ENCODE measurements at regions not wholly inside any gene's neighbourhood (a gene's known extent, or its start where the extent isn't known, plus 50 kb on each side); places are given as distances from the start of the nearest gene placed in this dataset.

DNA sequence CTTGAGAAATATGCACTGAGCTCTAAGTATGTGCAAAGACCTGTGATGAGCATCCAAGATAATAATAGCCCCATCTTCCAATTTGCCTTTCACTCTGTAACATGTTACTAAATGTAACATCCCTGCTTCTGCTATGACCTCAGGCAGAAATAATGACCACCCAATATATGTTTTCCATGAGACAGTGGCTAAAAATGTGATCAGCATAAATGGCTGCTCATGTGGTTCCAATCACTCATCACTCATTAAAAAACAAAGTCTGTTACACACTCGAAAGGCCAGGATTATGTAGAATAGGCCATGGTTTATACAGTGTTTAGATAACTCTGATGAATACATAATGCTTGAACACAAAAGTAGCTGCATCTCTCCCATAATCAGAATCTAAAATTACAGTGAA is 71.4 kb upstream of the MOCS2 start:
- H3K4me1 Mint-ChIP-seq (ENCODE audit: low read depth): no peaks in the 10 kb centered on the region
- H3K27ac Mint-ChIP-seq: no peak overlapping the region
- no peak overlapping the region for H3K4me3 Mint-ChIP-seq
- H3K36me3 Mint-ChIP-seq (ENCODE audit: low read depth): no peaks in the 10 kb centered on the region
- POLR2A ChIA-PET: no interaction called here
- ATAC-seq: no peak
- no peak for DNase-seq
- intact Hi-C loops (cut with micrococcal nuclease): no loop called here
- TF ChIP-seq, protein P1, sequence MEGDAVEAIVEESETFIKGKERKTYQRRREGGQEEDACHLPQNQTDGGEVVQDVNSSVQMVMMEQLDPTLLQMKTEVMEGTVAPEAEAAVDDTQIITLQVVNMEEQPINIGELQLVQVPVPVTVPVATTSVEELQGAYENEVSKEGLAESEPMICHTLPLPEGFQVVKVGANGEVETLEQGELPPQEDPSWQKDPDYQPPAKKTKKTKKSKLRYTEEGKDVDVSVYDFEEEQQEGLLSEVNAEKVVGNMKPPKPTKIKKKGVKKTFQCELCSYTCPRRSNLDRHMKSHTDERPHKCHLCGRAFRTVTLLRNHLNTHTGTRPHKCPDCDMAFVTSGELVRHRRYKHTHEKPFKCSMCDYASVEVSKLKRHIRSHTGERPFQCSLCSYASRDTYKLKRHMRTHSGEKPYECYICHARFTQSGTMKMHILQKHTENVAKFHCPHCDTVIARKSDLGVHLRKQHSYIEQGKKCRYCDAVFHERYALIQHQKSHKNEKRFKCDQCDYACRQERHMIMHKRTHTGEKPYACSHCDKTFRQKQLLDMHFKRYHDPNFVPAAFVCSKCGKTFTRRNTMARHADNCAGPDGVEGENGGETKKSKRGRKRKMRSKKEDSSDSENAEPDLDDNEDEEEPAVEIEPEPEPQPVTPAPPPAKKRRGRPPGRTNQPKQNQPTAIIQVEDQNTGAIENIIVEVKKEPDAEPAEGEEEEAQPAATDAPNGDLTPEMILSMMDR (IDR thresholded peaks at IDR 0.05): no peak
- no peaks in the 10 kb centered on the region for H3K9me3 Mint-ChIP-seq
- CTCF ChIA-PET: interaction anchor here (1.0 kb wide), 1 partner anchor 14 kb away, joined by 4 read pairs; no protein-coding TSS in a partner anchor
- H3K27me3 Mint-ChIP-seq: no peaks in the 10 kb centered on the region

DNA sequence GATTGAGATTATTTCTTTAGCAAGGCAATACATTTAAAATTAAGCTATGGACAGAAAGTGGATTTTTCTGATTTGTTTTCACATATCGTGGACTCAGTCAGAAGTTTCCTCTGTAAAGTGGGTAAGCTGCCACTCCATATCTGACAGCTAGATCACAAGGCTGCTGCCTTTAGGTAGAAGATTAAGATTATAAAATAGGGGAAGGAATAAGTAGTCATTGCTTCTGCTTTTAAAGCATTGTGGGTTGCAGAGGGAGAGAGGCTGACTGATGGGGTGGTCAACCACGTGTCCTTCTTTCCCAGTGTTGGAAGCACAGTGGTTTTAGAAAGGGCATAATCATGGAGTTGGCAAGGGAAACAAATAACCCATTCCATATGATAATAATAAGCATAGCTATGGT is 74.3 kb upstream of the MOCS2 start:
- TF ChIP-seq, protein P1 (IDR thresholded peaks at IDR 0.05): no peak
- DNase-seq (no peak), ATAC-seq (no peak)
- ChIA-PET CTCF (no interaction called here), POLR2A (no interaction called here)
- Mint-ChIP-seq H3K36me3 (ENCODE audit: low read depth) (no peaks in the 10 kb centered on the region), H3K9me3 (no peaks in the 10 kb centered on the region), H3K27ac (no peak overlapping the region), H3K4me1 (ENCODE audit: low read depth) (peaks cover 3% of the 10 kb centered on the region), H3K4me3 (no peak overlapping the region), H3K27me3 (no peaks in the 10 kb centered on the region)
- intact Hi-C loops (cut with micrococcal nuclease): no loop called here

DNA sequence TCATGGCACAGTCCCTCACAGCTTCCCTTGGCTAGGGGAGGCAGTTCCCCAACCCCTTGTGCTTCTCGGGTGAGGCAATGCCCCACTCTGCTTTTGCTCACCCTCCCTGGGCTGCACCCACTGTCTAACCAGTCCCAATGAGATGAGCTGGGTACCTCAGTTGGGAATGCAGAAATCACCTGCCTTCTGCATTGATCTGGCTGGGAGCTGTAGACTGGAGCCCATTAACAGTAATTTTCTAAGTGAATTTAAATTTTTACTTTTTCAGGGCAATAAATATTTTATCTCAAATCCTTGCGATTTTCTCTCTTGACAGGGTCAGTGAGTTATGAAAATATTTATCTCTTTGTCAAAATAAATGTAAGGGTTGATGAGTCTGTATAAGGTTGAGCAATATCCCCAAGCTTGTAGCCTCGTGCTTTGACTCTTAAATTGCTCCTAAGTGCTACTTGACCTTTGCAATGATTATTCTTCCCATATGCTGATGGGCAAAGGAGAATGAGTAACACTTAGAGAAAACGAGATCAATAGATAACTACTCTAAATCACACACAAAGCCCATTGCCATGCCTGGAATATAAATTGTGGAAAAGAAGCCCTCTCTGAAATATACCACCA is 82.1 kb upstream of the MOCS2 start:
- intact Hi-C loops (cut with micrococcal nuclease): no loop called here

DNA sequence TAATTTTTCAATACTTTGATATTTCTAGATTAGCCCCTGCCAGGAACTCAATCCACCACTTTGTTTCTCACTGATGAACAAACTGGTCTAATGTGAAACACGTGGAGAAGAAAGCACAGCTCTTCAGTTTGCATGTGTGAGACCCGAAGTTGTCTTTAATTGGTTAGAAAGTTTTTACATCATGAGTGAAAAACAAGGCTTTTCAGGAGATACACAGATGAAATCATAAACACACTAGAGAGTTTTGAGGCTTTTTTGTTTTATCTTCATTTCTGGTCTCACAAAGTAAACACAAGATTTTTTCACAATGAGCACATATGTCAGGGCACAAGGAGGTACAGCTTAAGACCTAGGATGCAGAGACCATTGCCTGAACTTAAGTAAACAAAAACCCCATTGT is 84.5 kb upstream of the MOCS2 start:
- intact Hi-C loops (cut with micrococcal nuclease): no loop called here
- Mint-ChIP-seq H3K4me1 (ENCODE audit: low read depth) (peaks cover 2% of the 10 kb centered on the region), H3K4me3 (no peak overlapping the region), H3K36me3 (ENCODE audit: low read depth) (no peaks in the 10 kb centered on the region), H3K9me3 (peaks cover 9% of the 10 kb centered on the region), H3K27me3 (peaks cover 19% of the 10 kb centered on the region), H3K27ac (no peak overlapping the region)
- ATAC-seq (no peak), DNase-seq (no peak)
- CTCF ChIA-PET: no interaction called here
- POLR2A ChIA-PET: interaction anchor here (0.5 kb wide), 1 partner anchor 1016 kb away, joined by 3 read pairs; no protein-coding TSS in a partner anchor
- TF ChIP-seq, protein P1 (IDR thresholded peaks at IDR 0.05): no peak

More for the DNA sequence above, 82.1 kb upstream of the MOCS2 start:
- DNase-seq (no peak), ATAC-seq (no peak)
- Mint-ChIP-seq H3K4me1 (ENCODE audit: low read depth) (peaks cover 6% of the 10 kb centered on the region), H3K27ac (no peak overlapping the region), H3K9me3 (peaks cover 9% of the 10 kb centered on the region), H3K36me3 (ENCODE audit: low read depth) (no peaks in the 10 kb centered on the region), H3K27me3 (peaks cover 19% of the 10 kb centered on the region), H3K4me3 (no peak overlapping the region)
- ChIA-PET POLR2A (no interaction called here), CTCF (no interaction called here)
- TF ChIP-seq, protein P1 (IDR thresholded peaks at IDR 0.05): no peak

DNA sequence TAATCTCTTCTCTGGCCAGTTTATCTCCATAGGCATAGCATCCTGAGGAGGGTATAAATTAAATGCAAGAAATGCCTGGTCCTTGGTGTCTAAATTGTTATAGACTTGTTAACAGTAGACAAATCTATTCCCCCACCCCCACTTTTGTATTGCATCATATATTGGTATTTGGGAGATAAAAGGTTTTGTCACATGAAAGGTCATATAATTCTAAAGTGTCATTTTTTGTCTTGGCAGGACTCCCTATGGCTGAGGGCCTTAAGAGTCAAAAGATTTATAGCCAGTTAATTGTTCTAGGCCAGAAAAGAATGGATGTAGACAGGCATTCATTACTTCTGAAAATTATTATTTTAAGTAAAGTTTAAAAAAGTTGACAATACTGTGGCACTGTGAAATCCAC is 90.3 kb upstream of the MOCS2 start:
- H3K4me3 Mint-ChIP-seq: no peak overlapping the region
- intact Hi-C loops (cut with micrococcal nuclease): no loop called here
- H3K27ac Mint-ChIP-seq: no peak overlapping the region
- no peaks in the 10 kb centered on the region for H3K36me3 Mint-ChIP-seq (ENCODE audit: low read depth)
- ATAC-seq (no peak), DNase-seq (no peak)
- TF ChIP-seq, protein P1 (IDR thresholded peaks at IDR 0.05): no peak
- H3K4me1 Mint-ChIP-seq (ENCODE audit: low read depth): no peaks in the 10 kb centered on the region
- H3K27me3 Mint-ChIP-seq: peaks cover 1% of the 10 kb centered on the region
- ChIA-PET POLR2A (no interaction called here), CTCF (no interaction called here)
- H3K9me3 Mint-ChIP-seq: no peaks in the 10 kb centered on the region

Data from activated CD8-positive, alpha-beta T cell treated with anti-CD3 and anti-CD28 coated beads for 36 hours (primary cell).